GM19397 (cell line): ENCODE measurements at regions not wholly inside any gene's neighbourhood (a gene's known extent, or its start where the extent isn't known, plus 50 kb on each side); places are given as distances from the start of the nearest gene placed in this dataset.

Experiments used
- ATAC-seq: cut with Tn5 transposase; IDR thresholded peaks from one replicate; pipeline ENCODE4 v1.9.1; 2021; ENCODE audit warnings: mild to moderate bottlenecking, moderate library complexity; ENCODE audit not compliant: unreplicated experiment

DNA sequence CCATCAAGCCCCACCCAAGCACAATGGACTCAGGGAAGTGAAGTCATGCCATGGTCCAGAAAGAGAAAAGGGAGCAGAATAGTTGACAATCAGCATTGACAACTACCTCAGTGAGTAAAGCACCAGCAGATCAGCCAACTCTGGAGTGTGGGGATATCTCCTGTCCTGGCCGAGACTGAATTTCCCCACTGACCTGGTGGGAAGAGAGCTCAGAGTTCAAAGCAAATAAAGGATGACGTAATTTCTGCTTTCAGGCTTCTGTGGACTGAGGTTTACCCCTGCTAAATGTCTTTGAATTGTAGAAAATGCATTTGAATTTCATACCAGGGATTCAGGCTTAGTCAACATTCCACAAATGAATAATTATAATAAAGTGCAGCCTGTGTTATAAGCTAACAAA, 152.9 kb downstream of the CBLN1 start:
- ATAC-seq = no peak

- ATAC-seq = no peak
These were observed 154.5 kb downstream of the CBLN1 start for GRCh38 chr16:49127103-49127502.

GRCh38 chr16:49121636-49122035, 160.0 kb downstream of the CBLN1 start:
- no peak for ATAC-seq

- ATAC-seq = no peak
These were observed 161.0 kb downstream of the CBLN1 start for GRCh38 chr16:49120631-49121030.

GRCh38 chr16:49116873-49117272, 164.8 kb downstream of the CBLN1 start:
- ATAC-seq = no peak

- ATAC-seq = no peak
These were observed 165.7 kb downstream of the CBLN1 start for GRCh38 chr16:49115956-49116355.

- no peak for ATAC-seq
These were observed 168.9 kb downstream of the CBLN1 start for GRCh38 chr16:49112754-49113153.

DNA sequence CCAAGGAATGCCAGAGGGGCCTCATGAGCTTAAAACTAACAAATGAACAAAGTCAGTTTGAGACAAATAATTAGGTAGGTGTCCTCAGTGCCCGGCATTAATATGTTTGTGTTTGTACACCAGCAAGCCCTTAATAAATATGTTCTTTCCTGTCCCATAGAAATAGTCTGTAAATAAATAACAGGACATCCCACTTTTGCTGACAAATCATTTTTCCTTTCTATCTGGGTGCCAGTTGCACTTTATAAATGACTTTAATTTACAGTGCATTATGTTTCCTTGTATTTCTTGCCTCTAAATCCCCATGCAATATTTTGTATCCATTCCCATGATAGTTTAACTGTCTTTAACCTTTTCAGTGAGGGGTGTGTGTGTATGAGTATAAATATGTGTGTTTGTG, 170.3 kb downstream of the CBLN1 start:
- no peak for ATAC-seq

- no peak for ATAC-seq
These were observed 173.0 kb downstream of the CBLN1 start for GRCh38 chr16:49108611-49109010.

DNA sequence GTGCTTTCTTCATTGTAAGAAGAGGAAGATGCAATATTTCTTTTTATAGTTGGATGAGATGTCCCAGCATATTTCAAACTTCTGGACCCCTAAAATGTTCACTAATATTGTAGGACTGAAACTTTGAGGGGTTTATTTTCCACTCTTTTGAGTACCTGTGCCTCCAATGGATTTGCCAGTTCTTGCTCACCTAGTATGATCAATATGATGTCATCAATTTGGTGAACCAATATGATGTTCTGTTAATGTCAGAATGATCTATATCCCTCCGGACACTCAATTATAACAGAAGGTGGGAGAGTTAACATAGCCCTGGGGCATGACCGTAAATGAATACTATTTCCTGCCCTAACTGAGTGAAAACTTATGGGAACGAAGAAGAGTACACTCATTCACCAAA, 178.3 kb downstream of the CBLN1 start:
- ATAC-seq = no peak

GRCh38 chr16:49101997-49102396, 179.6 kb downstream of the CBLN1 start:
- no peak for ATAC-seq

- no peak for ATAC-seq
These were observed 181.3 kb downstream of the CBLN1 start for GRCh38 chr16:49100366-49100765.

- no peak for ATAC-seq
These were observed 183.7 kb downstream of the CBLN1 start for GRCh38 chr16:49097964-49098363.

DNA sequence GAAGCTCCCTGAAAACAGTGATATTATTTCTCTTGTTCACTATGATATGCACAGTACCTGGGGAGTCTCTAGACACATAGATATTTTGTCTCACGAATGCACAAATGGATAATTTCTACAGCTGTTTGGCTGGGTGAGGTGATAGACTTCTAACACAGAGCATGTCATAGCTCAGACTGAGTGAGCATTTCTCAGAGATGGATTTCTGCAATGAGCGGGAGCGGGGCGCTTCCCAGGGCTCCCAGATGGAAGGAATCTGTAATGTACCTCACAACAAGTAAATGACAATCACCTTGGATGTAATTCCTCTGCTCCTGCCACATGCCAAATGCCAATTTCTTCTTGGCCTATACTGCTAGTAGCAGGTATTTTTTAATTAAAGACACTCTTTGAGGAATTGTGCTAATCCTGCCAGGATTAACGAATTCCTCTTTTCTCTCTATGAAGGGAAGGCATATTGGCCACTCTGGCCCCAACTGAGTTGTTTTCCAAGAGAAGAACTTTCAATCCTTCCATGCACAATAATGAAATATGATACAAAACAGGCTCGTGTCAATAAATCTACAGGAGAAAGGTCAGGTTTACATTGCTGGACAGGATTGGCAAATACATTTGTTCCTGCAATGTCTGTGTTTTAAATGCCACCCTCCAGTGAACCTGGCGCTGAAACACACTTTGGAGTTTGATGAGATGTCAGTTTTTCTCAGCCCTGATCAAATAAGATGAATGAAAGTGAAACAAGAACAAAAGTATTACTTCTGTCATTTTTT, 185.3 kb downstream of the CBLN1 start:
- no peak for ATAC-seq

DNA sequence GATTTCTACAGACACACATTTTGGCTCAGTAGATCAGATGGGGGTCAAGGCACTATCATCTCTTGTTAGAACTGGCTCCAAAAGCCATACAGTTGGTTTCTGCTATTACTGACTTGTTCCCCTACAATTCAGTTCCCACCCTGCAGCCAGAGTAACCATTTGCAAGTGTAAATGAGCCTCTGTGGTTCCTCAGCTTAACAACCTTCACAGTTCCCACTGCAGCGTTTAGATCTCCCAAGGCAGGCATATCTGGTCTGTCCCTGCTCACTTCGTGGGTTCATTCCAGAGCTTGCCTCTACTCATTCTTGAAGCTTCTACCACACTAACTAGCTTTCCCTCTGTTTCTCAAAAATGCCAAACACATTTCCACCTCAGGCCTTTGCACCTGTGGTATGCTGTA, 186.1 kb downstream of the CBLN1 start:
- ATAC-seq = no peak

DNA sequence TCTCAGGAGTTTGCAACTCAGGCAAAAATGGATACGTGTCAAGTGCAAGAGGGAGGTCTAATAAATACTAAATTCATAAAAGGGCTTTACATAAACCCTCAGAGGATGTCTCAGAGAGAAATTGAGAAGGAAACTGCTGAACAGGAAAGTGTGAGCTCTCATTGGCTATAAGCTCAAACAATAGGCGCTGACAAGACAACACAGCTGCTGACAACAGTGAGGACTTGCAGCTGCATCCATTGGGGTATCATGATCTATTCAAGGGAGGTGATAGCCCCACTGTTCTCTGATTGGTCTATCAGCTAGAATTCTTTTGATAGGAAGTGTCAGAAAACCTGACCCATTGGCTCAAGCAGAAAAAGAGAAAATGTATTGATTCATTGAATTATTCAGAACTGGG, 187.2 kb downstream of the CBLN1 start:
- ATAC-seq = no peak

DNA sequence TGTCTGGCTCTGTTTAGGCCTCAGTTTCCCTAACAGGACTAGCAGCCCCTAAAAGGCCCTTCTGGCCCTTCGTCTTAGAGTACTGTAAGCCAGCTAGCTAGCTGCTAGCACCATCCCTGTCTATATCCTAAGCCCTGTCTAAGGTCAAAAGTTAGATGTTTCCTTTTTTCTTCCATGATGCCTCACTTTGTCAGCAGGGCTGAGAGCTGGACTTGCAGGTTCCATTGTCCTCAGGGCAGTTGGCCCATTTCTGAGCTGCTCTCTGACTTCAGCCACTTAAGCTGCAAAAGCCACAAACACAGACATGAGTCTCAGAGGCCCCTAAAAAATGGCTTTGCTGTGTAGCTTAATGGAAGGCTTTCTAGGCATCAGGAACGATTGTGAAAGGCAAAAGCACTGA, 187.7 kb downstream of the CBLN1 start:
- no peak for ATAC-seq

GRCh38 chr16:49092704-49093103, 188.9 kb downstream of the CBLN1 start:
- ATAC-seq = no peak

DNA sequence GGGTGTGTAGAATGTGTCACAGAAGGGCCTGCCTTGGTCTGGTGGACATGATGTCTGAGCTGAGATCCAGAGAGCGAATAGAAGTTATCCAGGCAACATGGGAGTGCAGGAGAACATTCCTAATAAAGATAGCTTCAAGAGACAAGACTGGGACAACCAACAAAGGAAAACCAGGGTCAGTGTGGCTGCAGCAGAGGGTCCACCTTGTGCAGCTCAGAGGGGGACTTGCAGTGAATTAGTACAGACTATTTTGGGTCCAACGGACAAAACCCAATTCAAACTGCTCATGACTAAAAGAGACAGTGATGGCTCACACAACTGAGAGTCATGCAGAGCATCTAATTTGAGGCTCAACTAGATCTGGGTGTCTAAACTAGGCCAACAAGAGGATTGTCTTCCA, 192.1 kb downstream of the CBLN1 start:
- no peak for ATAC-seq

DNA sequence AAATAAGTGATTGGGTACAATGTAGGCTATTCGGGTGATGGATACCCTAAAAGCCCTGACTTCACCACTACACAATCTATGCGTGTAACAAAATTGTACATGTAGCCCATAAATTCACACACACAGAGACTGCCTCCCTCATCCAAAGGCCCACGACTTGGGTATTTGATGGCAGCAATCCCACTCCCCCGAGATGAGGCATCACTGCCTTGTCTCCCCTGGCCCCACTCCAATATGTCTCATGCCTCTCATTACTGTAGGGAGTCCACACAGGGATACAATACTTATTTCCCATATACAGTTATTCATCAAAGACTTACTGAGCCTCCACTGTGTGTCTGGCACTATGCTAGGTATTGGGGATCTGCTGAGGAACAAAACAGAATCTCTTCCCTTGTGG, 192.6 kb downstream of the CBLN1 start:
- ATAC-seq = no peak

DNA sequence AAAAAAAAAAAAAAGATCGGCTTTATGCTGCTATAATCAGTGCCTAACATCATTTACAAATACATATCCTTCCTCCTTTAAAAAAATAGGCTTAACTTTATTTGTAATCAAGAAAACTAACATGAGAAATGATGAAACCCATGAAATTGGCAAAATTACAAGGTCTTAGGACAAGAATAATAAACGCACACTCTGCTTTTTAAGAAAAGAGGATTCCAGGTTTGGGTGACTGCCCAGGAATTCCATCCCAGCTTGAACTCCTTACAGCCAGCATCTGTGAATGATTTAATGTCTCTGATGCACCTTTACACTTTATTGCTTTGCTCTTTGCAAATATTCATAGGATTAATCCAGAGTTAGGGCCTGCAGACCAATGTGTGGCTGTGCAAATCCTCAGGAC, 196.0 kb downstream of the CBLN1 start:
- no peak for ATAC-seq

DNA sequence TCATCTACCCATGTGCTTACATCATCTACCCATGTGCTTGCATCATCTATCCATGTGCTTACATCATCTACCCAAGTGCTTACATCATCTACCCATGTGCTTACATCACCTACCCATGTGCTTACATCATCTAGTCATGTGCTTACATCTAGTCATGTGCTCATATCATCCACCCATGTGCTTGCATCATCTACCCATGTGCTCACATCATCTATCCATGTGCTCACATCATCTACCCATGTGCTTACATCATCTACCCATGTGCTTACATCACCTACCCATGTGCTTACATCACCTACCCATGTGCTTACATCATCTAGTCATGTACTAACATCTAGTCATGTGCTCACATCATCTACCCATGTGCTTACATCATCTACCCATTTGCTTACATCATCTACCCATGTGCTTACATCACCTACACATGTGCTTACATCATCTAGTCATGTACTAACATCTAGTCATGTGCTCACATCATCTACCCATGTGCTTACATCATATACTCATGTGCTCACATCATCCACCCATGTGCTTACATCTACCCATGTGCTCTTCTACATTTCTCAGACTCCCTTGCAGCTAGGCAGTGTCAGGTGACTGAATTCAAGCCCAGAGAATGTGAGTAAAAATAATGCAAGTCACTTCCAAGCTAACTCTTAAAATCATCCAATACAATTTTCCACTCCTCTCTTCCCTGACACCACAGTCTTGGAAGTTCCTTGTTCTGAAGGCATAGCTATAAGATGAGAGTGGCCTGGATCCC, 196.8 kb downstream of the CBLN1 start:
- ATAC-seq = no peak
